SK-MEL-5 (cell line): ENCODE measurements at regions not wholly inside any gene's neighbourhood (a gene's known extent, or its start where the extent isn't known, plus 50 kb on each side); places are given as distances from the start of the nearest gene placed in this dataset.

Experiments
- DNase-seq: peaks from one replicate; pipeline ENCODE4 v3.0.0-alpha.2; 2016; ENCODE audit warnings: low read depth, low spot score
- in situ Hi-C: cut with HindIII; loops from 2 replicates; pipeline ENCODE4 v1.10.0; 2016; ENCODE audit warnings: low sequenced_read_pairs, high pct_unique_total_duplicates, low pct_unique_long_range_greater_than_20kb

- DNase-seq: no peak
- in situ Hi-C loops: no loop called here
Measured at GRCh38 chr2:215598376-215598975, 162.6 kb upstream of the FN1 start.

- in situ Hi-C loops: no loop called here
- DNase-seq: no peak
Measured at GRCh38 chr2:215597577-215597976, 161.7 kb upstream of the FN1 start.

DNA sequence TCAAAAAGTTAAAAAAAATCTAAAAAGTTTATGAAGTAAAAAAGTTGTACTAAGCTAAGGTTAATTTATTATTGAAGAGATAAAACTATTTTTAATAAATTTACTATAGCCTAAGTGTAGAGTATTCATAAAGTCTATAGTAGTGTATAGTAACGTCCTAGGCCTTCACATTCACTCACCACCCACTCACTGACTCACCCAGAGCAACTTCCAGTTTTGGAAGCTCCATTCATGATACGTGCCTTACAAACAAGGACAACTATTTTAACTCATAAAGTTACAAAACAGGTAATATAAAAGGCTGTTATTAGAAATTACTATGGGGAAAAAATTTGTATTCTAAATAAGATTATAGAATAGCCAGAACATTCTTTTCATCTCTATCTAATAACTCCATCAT, 158.9 kb upstream of the FN1 start:
- DNase-seq: no peak
- in situ Hi-C loops: no loop called here

DNA sequence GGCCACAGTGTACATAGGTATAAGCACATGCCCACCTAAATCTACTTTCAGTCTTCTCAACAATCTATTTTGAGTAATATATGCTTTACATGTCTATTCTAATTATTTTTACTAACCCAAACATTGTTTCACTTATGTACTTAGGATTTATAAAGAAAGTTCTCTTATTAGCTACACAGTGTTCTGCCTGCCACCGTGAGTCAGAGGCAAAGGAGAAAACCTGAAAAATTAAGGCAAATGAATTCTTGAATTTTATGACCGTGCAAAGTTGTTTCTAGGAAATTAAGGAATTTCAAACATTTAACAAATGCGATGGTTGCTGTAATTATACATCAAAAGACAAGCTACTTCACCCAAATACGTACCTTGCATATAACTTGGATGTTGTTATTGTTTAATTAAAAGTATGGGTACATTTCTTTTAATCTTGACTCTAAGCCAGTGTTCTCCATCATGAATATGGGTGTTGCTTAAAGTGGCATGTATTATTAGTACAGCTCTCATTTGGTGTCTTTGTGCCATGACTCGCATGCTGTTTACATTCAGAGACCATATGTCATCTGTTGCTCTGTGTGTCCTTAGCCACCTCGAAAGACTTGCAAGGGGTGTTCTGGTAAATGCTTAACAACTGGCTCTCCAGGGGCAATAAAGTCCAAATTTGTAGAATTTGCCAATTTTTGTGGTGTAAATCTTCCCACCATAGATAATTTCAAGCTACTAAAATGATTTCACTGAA, 154.3 kb upstream of the FN1 start:
- no peak for DNase-seq
- in situ Hi-C loops: no loop called here

DNA sequence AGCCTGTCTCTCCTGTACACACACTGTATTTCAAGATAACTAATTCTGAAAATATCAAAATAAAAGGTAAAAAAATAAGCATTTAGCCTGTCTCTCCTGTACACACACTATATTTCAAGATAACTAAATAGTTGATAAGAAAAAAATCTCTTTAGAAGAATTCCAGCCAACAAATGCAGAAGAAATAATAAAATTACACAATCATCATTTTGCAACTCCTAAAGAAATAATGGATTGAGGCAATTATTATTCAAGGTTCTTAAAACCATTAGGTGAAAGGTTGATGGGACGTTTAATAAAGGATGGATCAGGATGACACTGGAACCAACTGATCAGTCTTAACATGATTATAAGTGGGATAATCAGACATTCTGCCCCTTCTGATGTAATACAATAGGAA, 148.0 kb upstream of the FN1 start:
- in situ Hi-C loops: no loop called here
- DNase-seq: no peak

- DNase-seq: no peak
- in situ Hi-C loops: no loop called here
Measured at GRCh38 chr2:215579809-215580208, 143.9 kb upstream of the FN1 start.

DNA sequence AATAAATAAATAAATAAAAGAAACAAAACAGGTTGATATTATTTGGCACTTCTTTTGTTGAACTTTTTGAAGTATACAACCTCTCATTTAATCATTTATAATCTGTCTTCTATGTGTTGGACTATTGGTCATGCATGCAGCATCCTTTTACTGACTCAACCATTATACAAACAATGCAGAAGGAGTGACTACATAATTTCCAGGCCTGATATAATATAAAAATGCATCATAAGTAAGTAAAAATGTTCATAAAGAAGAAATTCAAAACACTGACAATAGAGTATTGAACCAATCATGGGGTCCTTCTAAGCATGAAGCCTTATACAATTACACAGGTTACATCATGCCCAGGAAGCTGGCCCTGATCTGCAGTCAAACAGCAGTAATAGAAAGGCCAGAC, 141.5 kb upstream of the FN1 start:
- in situ Hi-C loops: no loop called here
- DNase-seq: no peak

DNA sequence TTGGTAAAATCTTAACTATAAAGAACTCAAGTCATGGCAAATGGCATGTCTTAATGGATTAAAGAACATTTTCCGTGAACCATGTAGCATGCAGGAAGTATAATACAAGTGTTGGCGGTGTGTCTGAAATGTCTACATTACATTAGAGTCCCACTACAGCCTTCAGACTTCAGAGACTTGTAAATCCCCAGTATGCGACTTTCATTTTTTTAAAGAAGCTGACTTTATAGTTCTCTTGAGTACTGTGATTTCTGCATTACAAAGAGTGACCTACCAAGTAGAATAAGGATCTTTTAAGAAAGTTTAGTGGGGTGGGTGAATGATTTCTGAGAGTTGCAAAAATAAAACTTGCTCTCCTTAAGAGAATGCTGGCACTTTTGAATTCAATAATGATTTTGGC, 140.7 kb upstream of the FN1 start:
- in situ Hi-C loops: no loop called here
- no peak for DNase-seq

GRCh38 chr2:215573496-215573895, 137.6 kb upstream of the FN1 start:
- in situ Hi-C loops: no loop called here
- DNase-seq: no peak

DNA sequence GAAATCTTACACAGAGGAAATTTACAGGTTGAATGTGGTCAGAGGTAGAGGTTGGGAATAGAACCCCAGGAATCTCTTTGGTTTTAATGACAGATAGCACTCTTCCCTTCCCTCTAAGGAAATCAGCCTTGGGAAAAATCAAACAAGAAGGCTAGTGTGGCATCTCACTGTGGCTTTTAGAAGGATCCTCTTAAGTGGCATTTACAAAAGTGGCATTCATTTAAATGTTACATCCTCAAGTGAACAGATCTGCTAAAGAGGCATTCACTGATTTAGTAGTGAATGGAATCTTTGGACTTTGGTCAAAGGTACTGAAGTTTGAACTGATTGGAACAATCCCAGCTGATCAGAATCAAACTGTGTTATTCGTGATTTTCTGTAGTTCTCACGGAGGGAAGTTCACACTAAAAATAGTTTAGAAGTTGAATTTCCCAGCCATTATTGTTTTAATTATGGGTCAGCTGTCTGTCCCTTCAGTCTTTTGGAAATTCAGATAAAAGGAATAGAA, 136.5 kb upstream of the FN1 start:
- in situ Hi-C loops: no loop called here
- peak; percentile 75 for DNase-seq

DNA sequence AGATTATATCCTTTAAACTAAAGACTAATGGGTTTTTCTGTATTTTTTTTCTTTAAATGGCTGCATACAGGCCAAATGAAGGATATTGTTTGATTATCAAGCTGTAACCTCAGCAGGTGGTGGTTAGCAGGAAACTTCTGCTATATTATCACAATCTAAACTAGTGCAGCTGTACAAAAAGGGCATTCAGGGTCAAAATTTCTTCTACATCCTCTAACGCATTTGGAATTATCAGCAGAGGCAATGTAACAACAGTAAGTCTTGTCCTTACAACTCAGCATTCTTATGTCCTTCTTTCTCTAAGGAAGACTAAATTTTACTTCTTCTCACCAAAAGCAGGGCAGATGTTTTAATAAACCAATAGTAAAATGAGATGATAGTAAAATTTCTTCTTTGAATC, 135.8 kb upstream of the FN1 start:
- in situ Hi-C loops: no loop called here
- no peak for DNase-seq

- in situ Hi-C loops: no loop called here
Measured at GRCh38 chr2:215567504-215567903, 131.6 kb upstream of the FN1 start.

DNA sequence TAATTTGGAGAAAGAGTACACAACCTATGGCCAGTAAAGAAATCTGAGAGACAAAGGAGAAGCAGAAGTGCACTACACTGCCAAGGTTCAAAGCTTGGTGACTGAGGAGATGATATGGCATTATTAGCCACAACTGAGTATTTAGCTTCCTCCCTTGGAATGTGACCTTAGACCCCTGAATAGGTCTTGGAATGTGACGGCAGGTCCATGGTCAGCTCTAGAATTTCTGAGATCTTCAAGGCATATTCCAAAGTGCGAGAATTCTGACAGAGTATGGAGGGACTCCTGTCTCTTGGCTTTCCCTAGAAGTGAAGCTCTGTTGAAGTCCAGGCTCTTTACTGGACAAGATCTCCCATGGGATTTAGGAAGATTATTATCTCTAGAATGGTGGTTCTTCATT, 130.0 kb upstream of the FN1 start:
- DNase-seq: no peak
- in situ Hi-C loops: no loop called here

More at GRCh38 chr2:215567504-215567903, 131.6 kb upstream of the FN1 start:
- DNase-seq: no peak

DNA sequence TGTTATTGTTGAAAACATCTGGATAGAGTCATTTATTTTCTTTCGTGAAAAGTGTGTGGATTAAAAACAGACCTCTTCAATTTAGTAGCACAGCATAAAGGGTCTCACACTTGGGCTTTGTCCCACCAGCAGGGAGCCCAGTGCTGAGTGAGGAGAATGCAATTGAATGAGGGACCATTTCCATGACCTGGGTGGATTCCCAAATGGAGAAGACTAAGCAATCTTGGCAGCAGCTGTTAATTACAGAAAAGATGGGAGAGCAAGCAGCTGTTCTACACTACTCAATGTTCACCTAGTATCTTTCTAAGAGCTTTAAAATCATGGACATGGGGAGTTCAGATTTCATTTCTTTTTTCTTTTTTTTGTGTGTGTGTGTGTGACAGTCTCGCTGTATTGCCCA, 121.8 kb upstream of the FN1 start:
- in situ Hi-C loops: no loop called here
- DNase-seq: no peak

DNA sequence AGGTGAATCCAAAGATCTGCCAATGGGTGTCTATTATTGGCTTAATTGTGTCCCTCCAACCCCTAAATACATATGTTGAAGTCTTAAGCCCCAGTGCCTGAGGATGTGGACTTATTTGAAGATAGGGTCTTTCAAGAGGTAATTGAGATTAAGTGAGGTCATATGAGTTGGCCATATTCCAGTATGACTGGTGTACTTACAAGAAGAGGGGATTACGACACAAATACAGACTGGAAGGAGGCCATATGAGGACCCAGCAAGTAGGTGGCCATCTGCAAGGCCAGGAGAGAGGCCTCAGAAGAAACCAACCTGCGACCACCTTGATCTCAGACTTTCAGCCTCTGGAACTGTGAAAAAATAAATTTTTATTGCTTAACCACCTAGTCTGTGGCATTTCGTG, 121.1 kb upstream of the FN1 start:
- in situ Hi-C loops: no loop called here
- DNase-seq: peak; percentile 7

GRCh38 chr2:215554689-215555498, 119.0 kb upstream of the FN1 start:
- no peak for DNase-seq
- in situ Hi-C loops: no loop called here

DNA sequence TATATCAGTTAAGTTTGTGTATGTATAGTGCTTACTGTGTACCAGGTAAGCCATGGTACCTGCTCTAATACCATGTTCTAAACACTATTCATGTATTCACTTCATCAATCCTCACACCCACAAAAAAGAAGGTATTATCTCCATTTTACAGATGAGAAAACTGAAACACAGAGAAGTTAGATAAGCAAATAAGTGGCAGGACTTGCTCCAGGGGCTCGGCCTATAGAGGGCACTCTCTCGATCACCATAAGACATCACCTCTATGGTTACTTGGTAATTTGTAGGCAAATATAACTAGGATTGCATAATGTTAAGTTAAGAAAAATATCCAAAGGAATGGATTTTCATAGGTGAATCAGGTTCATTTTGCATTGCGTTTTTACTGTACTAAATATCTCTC, 118.1 kb upstream of the FN1 start:
- in situ Hi-C loops: no loop called here
- peak; percentile 22 for DNase-seq

GRCh38 chr2:215552144-215552580, 116.3 kb upstream of the FN1 start:
- no peak for DNase-seq
- in situ Hi-C loops: no loop called here

DNA sequence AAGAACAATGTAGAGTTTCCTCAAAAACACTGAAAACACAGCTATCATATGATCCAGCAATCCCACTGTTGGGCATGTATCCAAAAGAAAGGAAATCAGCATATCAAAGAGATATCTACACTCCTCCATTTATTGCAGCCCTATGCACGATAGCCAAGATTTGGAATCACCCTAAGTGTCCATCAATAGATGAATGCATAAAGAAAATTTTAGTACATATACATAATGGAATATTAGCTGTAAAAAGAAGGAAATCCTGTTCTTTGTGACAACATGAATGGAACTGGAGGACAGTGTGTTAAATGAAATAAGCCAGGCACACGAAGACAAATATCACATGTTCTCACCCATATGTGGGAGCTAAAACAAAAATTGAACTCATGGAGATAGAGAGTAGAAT, 114.5 kb upstream of the FN1 start:
- no peak for DNase-seq
- in situ Hi-C loops: no loop called here
